HEK293T (cell line): ENCODE measurements at regions not wholly inside any gene's neighbourhood (a gene's known extent, or its start where the extent isn't known, plus 50 kb on each side); places are given as distances from the start of the nearest gene placed in this dataset.

ENCODE experiments used
- ARNT ChIP-seq: fragments of 450-650 bp; IDR thresholded peaks from 2 replicates; pipeline ENCODE4 v1.6.1; 2017; ENCODE audit warnings: mild to moderate bottlenecking
- ELF4 ChIP-seq: fragments of 450-650 bp; IDR thresholded peaks from 2 replicates; pipeline ENCODE4 v1.6.1; 2017; ENCODE audit warnings: antibody characterized with exemption
- FOXK2 ChIP-seq: fragments of 450-650 bp; IDR thresholded peaks from 2 replicates; pipeline ENCODE4 v1.6.1; 2016; ENCODE audit warnings: mild to moderate bottlenecking
- FOXM1 ChIP-seq: fragments of 450-650 bp; IDR thresholded peaks from 2 replicates; pipeline ENCODE4 v1.6.1; 2017; ENCODE audit warnings: mild to moderate bottlenecking, borderline replicate concordance
- L3MBTL2 ChIP-seq: fragments of 450-650 bp; conservative IDR thresholded peaks from 2 replicates; pipeline ENCODE4 v1.6.1; 2016; ENCODE audit warnings: mild to moderate bottlenecking
- SP1 ChIP-seq: fragments of 450-650 bp; IDR thresholded peaks from 2 replicates; pipeline ENCODE4 v1.6.1; 2017
- SUZ12 ChIP-seq: fragments of 450-650 bp; IDR thresholded peaks from 2 replicates; pipeline ENCODE4 v1.6.1; 2016; ENCODE audit warnings: mild to moderate bottlenecking
- TARDBP ChIP-seq: fragments of 450-650 bp; IDR thresholded peaks from 2 replicates; pipeline ENCODE4 v1.6.1; 2016

- TF ChIP-seq SP1 = no peak
- TF ChIP-seq ELF4 = no peak
- no peak for TF ChIP-seq FOXK2
- no peak for TF ChIP-seq FOXM1
- no peak for TF ChIP-seq TARDBP
- TF ChIP-seq SUZ12 = no peak
- TF ChIP-seq ARNT = no peak
- no peak for TF ChIP-seq L3MBTL2
These were observed 430.1 kb downstream of the GABRG1 start for GRCh38 chr4:45693746-45694145.
